Uterus (tissue), 3 donors: ENCODE measurements at regions not wholly inside any gene's neighbourhood (a gene's known extent, or its start where the extent isn't known, plus 50 kb on each side); places are given as distances from the start of the nearest gene placed in this dataset.

ENCODE experiments used
- DNase-seq, 2 donors: peaks; one replicate each; pipeline ENCODE4 v3.0.0-alpha.2; 2019 to 2020
- H3K27ac ChIP-seq, 2 donors: fragments of 200-600 bp; sonication (generic); 1 replicate in 1 of 2; 2 replicates in 1 of 2; pipeline ENCODE4 v1.5.1; 2016 to 2018
- H3K27me3 ChIP-seq, 2 donors: fragments of 200-600 bp; sonication (generic); one replicate each; pipeline ENCODE4 v1.5.1; 2018 to 2019; ENCODE audit warnings: control low read depth in 1 of 2
- H3K36me3 ChIP-seq, 2 donors: fragments of 200-600 bp; sonication (generic); one replicate each; pipeline ENCODE4 v1.5.1; 2019; ENCODE audit warnings: control low read depth in 1 of 2
- H3K4me1 ChIP-seq, 2 donors: fragments of 200-600 bp; sonication (generic); one replicate each; pipeline ENCODE4 v1.5.1; 2018 to 2019; ENCODE audit warnings: control low read depth in 1 of 2
- H3K4me3 ChIP-seq, 2 donors: fragments of 200-600 bp; sonication (generic); 1 replicate in 1 of 2; 2 replicates in 1 of 2; pipeline ENCODE4 v1.5.1; 2018 to 2019; ENCODE audit warnings: mild to moderate bottlenecking in 1 of 2
- H3K9me3 ChIP-seq, 2 donors: fragments of 200-600 bp; sonication (generic); one replicate each; pipeline ENCODE4 v1.5.1; 2019; ENCODE audit warnings: control low read depth in 1 of 2
- CTCF ChIP-seq, 4 experiments: fragments of 200-600 bp in 2 of 4; fragments of 450-650 bp in 2 of 4; sonication (generic) in 2 of 4; IDR thresholded peaks; one replicate each; pipeline ENCODE4 v1.5.1; 2016 to 2019; ENCODE audit warnings: antibody characterized with exemption in 4 of 4, mild to moderate bottlenecking in 2 of 4, moderate library complexity in 1 of 4
- POLR2A ChIP-seq, 2 donors: fragments of 450-650 bp; IDR thresholded peaks; one replicate each; pipeline ENCODE4 v1.6.1; 2016; ENCODE audit warnings: antibody characterized with exemption in 2 of 2, mild to moderate bottlenecking in 1 of 2, moderate library complexity in 1 of 2
- intact Hi-C: fragments of 100-400 bp; cut with DNase I; formaldehyde crosslinking; loops from one replicate; pipeline ENCODE4 v1.15.1; 2023; ENCODE audit warnings: low total_unique reads
- donor health status: DM: yes; HTN: yes; CAD: no.

DNA sequence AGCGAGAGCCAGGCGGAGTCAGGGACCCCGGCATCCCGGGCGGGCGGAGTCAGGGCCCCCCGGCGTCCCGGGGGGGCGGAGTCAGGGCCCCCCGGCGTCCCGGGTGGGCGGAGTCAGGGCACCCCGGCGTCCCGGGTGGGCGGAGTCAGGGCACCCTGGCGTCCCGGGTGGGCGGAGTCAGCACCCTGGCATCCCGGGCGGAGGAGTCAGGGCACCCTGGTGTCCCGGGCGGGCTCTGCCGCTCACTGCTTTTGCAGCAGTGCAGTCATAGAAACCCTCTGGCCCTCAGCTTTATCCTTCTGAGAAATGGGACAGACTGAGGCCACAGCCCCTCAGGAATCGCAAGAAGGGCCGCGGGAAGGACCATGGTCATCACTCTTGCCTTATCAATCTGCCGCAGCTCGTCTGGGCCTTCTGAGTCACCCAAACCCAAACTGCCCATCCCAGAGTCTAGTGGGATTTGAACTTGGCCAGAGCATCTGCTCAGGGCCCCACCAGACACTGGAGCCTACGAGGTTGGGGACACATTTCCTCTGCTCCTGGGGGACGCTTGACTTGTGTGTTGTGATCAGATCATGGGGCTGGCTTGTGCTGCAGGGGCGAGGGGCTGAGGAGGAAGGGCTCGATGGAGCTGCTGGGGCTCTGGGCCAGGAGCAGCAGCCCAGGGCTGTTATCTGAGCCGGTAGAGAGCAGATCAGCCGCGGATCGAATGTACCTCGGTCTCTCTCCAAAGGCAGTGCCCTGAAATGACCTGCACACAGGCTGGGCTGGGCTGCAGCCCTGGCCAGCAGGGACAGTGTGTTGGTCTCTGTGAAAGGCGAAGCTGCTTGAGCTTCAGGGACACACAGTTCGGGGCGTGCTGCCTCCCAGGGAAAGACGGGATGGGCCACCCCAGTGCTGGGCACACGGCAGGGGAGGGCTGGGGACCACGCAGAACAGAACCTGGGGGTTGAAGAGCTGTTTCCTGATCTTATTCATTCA is 290.1 kb upstream of the HDAC4 start:
- no peak overlapping the region for H3K27ac ChIP-seq
- H3K4me1 ChIP-seq, result no peaks in the 10 kb centered on the region
- DNase-seq, result no peak
- intact Hi-C loops, result no loop called here
- no peak overlapping the region for H3K4me3 ChIP-seq
- TF ChIP-seq POLR2A (IDR thresholded peaks at IDR 0.05), result no peak
- TF ChIP-seq CTCF (IDR thresholded peaks at IDR 0.05), result no peak
- H3K36me3 ChIP-seq, result no peaks in the 10 kb centered on the region
- no peaks in the 10 kb centered on the region for H3K9me3 ChIP-seq
- no peaks in the 10 kb centered on the region for H3K27me3 ChIP-seq

DNA sequence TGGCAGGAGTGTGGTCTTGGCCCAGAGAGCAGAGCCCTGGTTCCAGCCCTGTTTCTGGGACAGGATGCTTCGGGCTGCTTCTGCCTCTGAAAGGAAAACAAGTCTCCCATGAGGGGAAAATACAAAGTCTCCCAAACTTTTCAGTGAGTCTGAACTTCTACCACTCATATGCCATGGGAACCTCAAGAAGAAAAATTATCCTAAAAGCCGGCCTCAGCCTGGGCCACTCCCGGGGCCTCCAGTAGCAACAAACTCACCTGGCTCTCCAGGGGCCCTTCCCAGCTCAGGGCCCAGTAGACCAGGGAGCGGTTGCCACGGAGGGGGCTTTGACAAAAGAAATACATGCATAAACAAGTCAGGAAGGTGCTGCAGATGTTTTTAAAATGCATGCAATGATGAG is 289.2 kb upstream of the HDAC4 start:
- Histone ChIP-seq H3K27ac (no peak overlapping the region), H3K9me3 (no peaks in the 10 kb centered on the region), H3K27me3 (no peaks in the 10 kb centered on the region), H3K4me3 (no peak overlapping the region), H3K36me3 (no peaks in the 10 kb centered on the region), H3K4me1 (no peaks in the 10 kb centered on the region)
- TF ChIP-seq CTCF (IDR thresholded peaks at IDR 0.05), result no peak
- DNase-seq, result no peak
- intact Hi-C loops, result no loop called here

DNA sequence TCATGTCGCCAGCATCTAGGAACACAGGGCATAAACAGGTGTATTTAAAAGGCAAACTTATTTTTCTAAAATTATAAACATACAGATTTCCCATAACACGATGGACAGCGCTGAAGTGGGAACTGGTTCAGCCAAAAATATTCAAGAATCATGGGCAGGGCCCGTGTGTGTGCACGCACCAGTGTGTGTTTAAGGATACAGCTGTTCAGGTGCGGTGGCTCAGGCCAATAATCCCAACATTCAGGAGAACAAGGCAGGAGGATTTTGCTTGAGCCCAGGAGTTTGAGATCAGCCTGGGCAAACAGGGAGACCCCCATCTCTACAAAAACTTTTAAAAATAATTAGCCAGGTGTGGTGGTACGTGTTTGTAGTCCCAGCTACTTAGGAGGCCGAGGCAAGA is 288.6 kb upstream of the HDAC4 start:
- Histone ChIP-seq H3K27ac (no peak overlapping the region), H3K27me3 (no peaks in the 10 kb centered on the region), H3K36me3 (no peaks in the 10 kb centered on the region), H3K4me3 (no peak overlapping the region), H3K9me3 (no peaks in the 10 kb centered on the region), H3K4me1 (no peaks in the 10 kb centered on the region)
- intact Hi-C loops, result no loop called here
- DNase-seq, result no peak
- no peak for TF ChIP-seq POLR2A (IDR thresholded peaks at IDR 0.05)
- no peak for TF ChIP-seq CTCF (IDR thresholded peaks at IDR 0.05)

DNA sequence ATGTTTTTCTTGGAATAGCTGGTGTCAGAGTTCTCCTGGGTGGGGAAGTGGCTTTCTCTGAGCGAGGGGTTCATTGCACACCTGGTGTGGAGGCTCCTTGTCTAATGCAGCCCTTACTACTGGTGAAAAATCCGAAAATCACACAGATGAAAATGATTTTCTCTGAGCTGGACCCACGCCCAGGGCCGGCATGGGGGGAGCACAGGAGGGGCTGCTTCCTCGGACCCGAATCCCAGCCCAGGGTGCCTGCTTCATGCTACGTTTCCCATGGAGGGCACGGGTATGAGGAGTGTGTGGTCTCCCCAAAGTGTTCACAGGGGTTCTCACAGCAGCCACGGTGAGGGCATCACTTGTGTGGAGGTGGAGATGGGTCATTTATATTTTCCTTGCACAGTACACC is 288.0 kb upstream of the HDAC4 start:
- H3K4me1 ChIP-seq, result no peaks in the 10 kb centered on the region
- no peak for DNase-seq
- intact Hi-C loops, result no loop called here
- no peak overlapping the region for H3K4me3 ChIP-seq
- H3K9me3 ChIP-seq, result no peaks in the 10 kb centered on the region
- TF ChIP-seq POLR2A (IDR thresholded peaks at IDR 0.05) (no peak), CTCF (IDR thresholded peaks at IDR 0.05) (no peak)
- H3K36me3 ChIP-seq, result no peaks in the 10 kb centered on the region
- no peak overlapping the region for H3K27ac ChIP-seq
- H3K27me3 ChIP-seq, result no peaks in the 10 kb centered on the region

DNA sequence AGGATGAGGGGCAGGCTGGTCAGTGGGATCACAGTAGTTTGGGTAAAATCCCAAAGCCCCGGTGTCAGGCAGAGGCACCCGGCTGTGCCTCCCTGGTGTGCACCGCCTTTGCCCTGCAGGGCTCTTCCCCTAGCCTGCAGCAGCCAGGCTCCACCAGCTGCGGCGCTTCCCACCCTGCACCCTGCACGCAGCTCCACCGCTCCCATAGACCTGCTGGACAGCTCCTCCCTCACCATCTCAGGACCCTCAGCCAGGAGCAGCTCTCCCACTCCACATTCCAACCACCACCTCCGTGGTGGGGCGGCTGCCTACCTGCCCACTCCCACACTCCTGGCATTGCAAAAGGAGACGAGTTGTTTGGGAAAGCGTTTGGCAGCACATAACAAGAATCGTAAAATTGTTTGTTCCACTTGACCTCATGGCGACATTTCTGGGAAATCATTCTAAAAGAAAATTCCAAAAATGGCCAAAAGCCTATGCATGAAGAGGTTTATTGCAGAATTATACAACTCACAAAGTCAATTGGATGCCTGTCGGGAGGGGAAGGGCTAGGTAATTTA is 287.4 kb upstream of the HDAC4 start:
- TF ChIP-seq POLR2A (IDR thresholded peaks at IDR 0.05), result no peak
- no peak for TF ChIP-seq CTCF (IDR thresholded peaks at IDR 0.05)
- Histone ChIP-seq H3K4me3 (no peak overlapping the region), H3K27ac (no peak overlapping the region), H3K27me3 (no peaks in the 10 kb centered on the region), H3K4me1 (no peaks in the 10 kb centered on the region), H3K9me3 (no peaks in the 10 kb centered on the region), H3K36me3 (no peaks in the 10 kb centered on the region)
- DNase-seq, result no peak
- intact Hi-C loops, result no loop called here
